ENCODE measurements at regions not wholly inside any gene's neighbourhood (a gene's known extent, or its start where the extent isn't known, plus 50 kb on each side); places are given as distances from the start of the nearest gene placed in this dataset.

DNA sequence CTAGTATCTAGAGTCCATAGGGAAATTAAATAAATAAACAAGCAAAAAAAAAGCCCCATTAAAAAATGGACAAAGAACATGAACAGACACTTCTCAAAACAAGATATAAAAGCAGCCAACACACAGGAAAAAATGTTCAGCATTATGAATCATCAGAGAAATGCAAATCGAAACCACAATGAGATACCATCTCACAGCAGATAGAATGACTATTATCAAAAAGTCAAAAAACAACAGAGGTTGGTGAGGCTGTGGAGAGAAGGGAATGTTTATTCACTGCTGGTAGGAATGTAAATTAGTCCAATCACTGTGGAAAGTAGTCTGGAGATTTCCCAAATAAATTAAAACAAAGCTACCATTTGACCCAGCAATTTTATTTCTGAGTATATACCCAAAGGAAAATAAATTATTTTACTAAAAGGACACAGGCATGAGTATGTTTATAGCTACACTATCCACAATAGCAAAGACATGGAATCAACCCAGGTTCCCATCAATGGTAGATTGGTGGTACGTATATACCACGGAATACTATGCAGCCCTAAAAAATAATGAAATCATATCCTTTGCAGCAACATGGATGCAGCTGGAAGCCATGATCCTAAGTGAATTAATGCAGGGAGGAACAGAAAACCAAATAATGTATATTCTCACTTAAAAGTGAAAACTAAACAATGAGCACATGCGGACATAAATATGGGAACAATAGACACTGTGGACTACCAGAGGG is 366.5 kb upstream of the SEMA3C start (continued):
- TF ChIP-seq NFAT5 (CRISPR knock-in tag; IDR thresholded peaks at IDR 0.05) (no peak), MLXIP (CRISPR knock-in tag; IDR thresholded peaks at IDR 0.05; ENCODE audit: borderline replicate concordance) (no peak), PAX8 (CRISPR knock-in tag; IDR thresholded peaks at IDR 0.05; ENCODE audit: borderline replicate concordance) (no peak)
- TF ChIP-seq, protein P1, sequence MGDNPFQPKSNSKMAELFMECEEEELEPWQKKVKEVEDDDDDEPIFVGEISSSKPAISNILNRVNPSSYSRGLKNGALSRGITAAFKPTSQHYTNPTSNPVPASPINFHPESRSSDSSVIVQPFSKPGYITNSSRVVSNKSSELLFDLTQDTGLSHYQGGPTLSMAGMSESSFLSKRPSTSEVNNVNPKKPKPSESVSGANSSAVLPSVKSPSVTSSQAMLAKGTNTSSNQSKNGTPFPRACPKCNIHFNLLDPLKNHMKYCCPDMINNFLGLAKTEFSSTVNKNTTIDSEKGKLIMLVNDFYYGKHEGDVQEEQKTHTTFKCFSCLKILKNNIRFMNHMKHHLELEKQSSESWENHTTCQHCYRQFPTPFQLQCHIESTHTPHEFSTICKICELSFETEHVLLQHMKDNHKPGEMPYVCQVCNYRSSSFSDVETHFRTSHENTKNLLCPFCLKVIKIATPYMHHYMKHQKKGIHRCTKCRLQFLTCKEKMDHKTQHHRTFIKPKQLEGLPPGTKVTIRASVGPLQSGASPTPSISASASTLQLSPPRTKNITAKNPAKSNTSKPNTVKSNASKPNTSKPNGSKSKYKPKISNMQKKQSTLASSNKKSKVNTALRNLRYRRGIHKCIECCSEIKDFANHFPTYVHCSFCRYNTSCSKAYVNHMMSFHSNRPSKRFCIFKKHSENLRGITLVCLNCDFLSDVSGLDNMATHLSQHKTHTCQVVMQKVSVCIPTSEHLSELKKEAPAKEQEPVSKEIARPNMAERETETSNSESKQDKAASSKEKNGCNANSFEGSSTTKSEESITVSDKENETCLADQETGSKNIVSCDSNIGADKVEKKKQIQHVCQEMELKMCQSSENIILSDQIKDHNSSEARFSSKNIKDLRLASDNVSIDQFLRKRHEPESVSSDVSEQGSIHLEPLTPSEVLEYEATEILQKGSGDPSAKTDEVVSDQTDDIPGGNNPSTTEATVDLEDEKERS (CRISPR knock-in tag; IDR thresholded peaks at IDR 0.05), result no peak
- TF ChIP-seq, protein P2, sequence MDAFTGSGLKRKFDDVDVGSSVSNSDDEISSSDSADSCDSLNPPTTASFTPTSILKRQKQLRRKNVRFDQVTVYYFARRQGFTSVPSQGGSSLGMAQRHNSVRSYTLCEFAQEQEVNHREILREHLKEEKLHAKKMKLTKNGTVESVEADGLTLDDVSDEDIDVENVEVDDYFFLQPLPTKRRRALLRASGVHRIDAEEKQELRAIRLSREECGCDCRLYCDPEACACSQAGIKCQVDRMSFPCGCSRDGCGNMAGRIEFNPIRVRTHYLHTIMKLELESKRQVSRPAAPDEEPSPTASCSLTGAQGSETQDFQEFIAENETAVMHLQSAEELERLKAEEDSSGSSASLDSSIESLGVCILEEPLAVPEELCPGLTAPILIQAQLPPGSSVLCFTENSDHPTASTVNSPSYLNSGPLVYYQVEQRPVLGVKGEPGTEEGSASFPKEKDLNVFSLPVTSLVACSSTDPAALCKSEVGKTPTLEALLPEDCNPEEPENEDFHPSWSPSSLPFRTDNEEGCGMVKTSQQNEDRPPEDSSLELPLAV (CRISPR knock-in tag; conservative IDR thresholded peaks at IDR 0.05; ENCODE audit: low read depth), result no peak
- TF ChIP-seq, protein P3, sequence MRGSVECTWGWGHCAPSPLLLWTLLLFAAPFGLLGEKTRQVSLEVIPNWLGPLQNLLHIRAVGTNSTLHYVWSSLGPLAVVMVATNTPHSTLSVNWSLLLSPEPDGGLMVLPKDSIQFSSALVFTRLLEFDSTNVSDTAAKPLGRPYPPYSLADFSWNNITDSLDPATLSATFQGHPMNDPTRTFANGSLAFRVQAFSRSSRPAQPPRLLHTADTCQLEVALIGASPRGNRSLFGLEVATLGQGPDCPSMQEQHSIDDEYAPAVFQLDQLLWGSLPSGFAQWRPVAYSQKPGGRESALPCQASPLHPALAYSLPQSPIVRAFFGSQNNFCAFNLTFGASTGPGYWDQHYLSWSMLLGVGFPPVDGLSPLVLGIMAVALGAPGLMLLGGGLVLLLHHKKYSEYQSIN (CRISPR knock-in tag; IDR thresholded peaks at IDR 0.05; ENCODE audit: borderline replicate concordance), result no peak
- TF ChIP-seq, protein P4, sequence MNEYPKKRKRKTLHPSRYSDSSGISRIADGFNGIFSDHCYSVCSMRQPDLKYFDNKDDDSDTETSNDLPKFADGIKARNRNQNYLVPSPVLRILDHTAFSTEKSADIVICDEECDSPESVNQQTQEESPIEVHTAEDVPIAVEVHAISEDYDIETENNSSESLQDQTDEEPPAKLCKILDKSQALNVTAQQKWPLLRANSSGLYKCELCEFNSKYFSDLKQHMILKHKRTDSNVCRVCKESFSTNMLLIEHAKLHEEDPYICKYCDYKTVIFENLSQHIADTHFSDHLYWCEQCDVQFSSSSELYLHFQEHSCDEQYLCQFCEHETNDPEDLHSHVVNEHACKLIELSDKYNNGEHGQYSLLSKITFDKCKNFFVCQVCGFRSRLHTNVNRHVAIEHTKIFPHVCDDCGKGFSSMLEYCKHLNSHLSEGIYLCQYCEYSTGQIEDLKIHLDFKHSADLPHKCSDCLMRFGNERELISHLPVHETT (CRISPR knock-in tag; conservative IDR thresholded peaks at IDR 0.05), result no peak

Measured in HepG2 (cell line).